ENCODE measurements at regions not wholly inside any gene's neighbourhood (a gene's known extent, or its start where the extent isn't known, plus 50 kb on each side); places are given as distances from the start of the nearest gene placed in this dataset.

GRCh38 chr3:83625261-83625660 lies 1333.5 kb upstream of the CADM2 start:
- Histone ChIP-seq H3K4me1 (ENCODE audit: insufficient read depth, low read length, severe bottlenecking) (no peaks in the 10 kb centered on the region), H3K27ac (ENCODE audit: low read depth, low read length, poor library complexity, severe bottlenecking) (no peak overlapping the region), H3F3A (ENCODE audit: insufficient read depth, low read length) (no peaks in the 10 kb centered on the region), H3K9ac (ENCODE audit: low read length) (no peak overlapping the region), H3K4me2 (ENCODE audit: low read length) (no peak overlapping the region), H4K20me1 (ENCODE audit: insufficient read depth, low read length) (no peaks in the 10 kb centered on the region), H3K9me2 (ENCODE audit: low read depth, low read length) (no peaks in the 10 kb centered on the region), H3K4me3 (ENCODE audit: low read depth, low read length, poor library complexity, severe bottlenecking) (no peak overlapping the region), H3K27me3 (ENCODE audit: insufficient read depth, low read length) (no peaks in the 10 kb centered on the region), H2AFZ (ENCODE audit: low read length) (no peak overlapping the region), H3K79me2 (ENCODE audit: insufficient read depth, low read length) (no peaks in the 10 kb centered on the region), H3K9me3 (ENCODE audit: low read length) (no peaks in the 10 kb centered on the region), H3K36me3 (ENCODE audit: insufficient read depth, low read length) (no peaks in the 10 kb centered on the region)
- TF ChIP-seq CTCF (IDR thresholded peaks at IDR 0.05; ENCODE audit: low read length) (no peak), EZH2 (IDR thresholded peaks at IDR 0.05; ENCODE audit: borderline replicate concordance, low read length) (no peak)

GRCh38 chr3:83628471-83628870 lies 1330.3 kb upstream of the CADM2 start:
- Histone ChIP-seq H3K4me2 (ENCODE audit: low read length) (no peak overlapping the region), H3K9me2 (ENCODE audit: low read depth, low read length) (no peaks in the 10 kb centered on the region), H3F3A (ENCODE audit: insufficient read depth, low read length) (no peaks in the 10 kb centered on the region), H3K4me1 (ENCODE audit: insufficient read depth, low read length, severe bottlenecking) (no peaks in the 10 kb centered on the region), H3K9me3 (ENCODE audit: low read length) (no peaks in the 10 kb centered on the region), H3K36me3 (ENCODE audit: insufficient read depth, low read length) (no peaks in the 10 kb centered on the region), H3K9ac (ENCODE audit: low read length) (no peak overlapping the region), H3K27me3 (ENCODE audit: insufficient read depth, low read length) (no peaks in the 10 kb centered on the region), H3K4me3 (ENCODE audit: low read depth, low read length, poor library complexity, severe bottlenecking) (no peak overlapping the region), H4K20me1 (ENCODE audit: insufficient read depth, low read length) (no peaks in the 10 kb centered on the region), H3K79me2 (ENCODE audit: insufficient read depth, low read length) (no peaks in the 10 kb centered on the region), H2AFZ (ENCODE audit: low read length) (no peak overlapping the region), H3K27ac (ENCODE audit: low read depth, low read length, poor library complexity, severe bottlenecking) (no peak overlapping the region)
- TF ChIP-seq EZH2 (IDR thresholded peaks at IDR 0.05; ENCODE audit: borderline replicate concordance, low read length) (no peak), CTCF (IDR thresholded peaks at IDR 0.05; ENCODE audit: low read length) (no peak)

- Histone ChIP-seq H3K9me3 (ENCODE audit: low read length) (no peaks in the 10 kb centered on the region), H3K27me3 (ENCODE audit: insufficient read depth, low read length) (no peaks in the 10 kb centered on the region), H3F3A (ENCODE audit: insufficient read depth, low read length) (no peaks in the 10 kb centered on the region), H3K4me1 (ENCODE audit: insufficient read depth, low read length, severe bottlenecking) (no peaks in the 10 kb centered on the region), H3K9me2 (ENCODE audit: low read depth, low read length) (no peaks in the 10 kb centered on the region), H4K20me1 (ENCODE audit: insufficient read depth, low read length) (no peaks in the 10 kb centered on the region), H3K4me2 (ENCODE audit: low read length) (no peak overlapping the region), H3K79me2 (ENCODE audit: insufficient read depth, low read length) (no peaks in the 10 kb centered on the region), H3K27ac (ENCODE audit: low read depth, low read length, poor library complexity, severe bottlenecking) (no peak overlapping the region), H3K4me3 (ENCODE audit: low read depth, low read length, poor library complexity, severe bottlenecking) (no peak overlapping the region), H3K36me3 (ENCODE audit: insufficient read depth, low read length) (no peaks in the 10 kb centered on the region), H3K9ac (ENCODE audit: low read length) (no peak overlapping the region), H2AFZ (ENCODE audit: low read length) (no peak overlapping the region)
- TF ChIP-seq EZH2 (IDR thresholded peaks at IDR 0.05; ENCODE audit: borderline replicate concordance, low read length) (no peak), CTCF (IDR thresholded peaks at IDR 0.05; ENCODE audit: low read length) (no peak)
Observed at GRCh38 chr3:83632526-83632925, 1326.3 kb upstream of the CADM2 start.

Data from OCI-LY1 (cell line).